ENCODE measurements at regions not wholly inside any gene's neighbourhood (a gene's known extent, or its start where the extent isn't known, plus 50 kb on each side); places are given as distances from the start of the nearest gene placed in this dataset.

- Histone ChIP-seq H3K4me3 (replicated peaks in 1 of 3; ENCODE audit: low read depth in 2 of 3, low read length in 3 of 3) (no peak overlapping the region), H4K20me1 (ENCODE audit: insufficient read depth, low read length) (no peaks in the 10 kb centered on the region), H3K4me2 (replicated peaks; ENCODE audit: extremely low read depth, low read length, poor library complexity, severe bottlenecking) (no peak overlapping the region), H3K9me3 (replicated peaks in 1 of 2; ENCODE audit: control insufficient read depth in 1 of 2, insufficient read depth in 1 of 2, low read length in 2 of 2) (no peaks in the 10 kb centered on the region), H3K36me3 (replicated peaks in 1 of 2; ENCODE audit: control insufficient read depth in 1 of 2, insufficient read depth in 2 of 2, low read length in 2 of 2) (no peaks in the 10 kb centered on the region), H3K4me1 (ENCODE audit: control insufficient read depth in 1 of 2, insufficient read depth in 2 of 2, low read length in 2 of 2) (no peaks in the 10 kb centered on the region), H3K27ac (ENCODE audit: low read depth in 1 of 2, low read length in 2 of 2) (no peak overlapping the region), H2AFZ (ENCODE audit: insufficient read depth, low read depth, low read length, poor library complexity, severe bottlenecking) (no peak overlapping the region), H3K27me3 (ENCODE audit: control insufficient read depth in 2 of 2, insufficient read depth in 2 of 2, low read length in 2 of 2) (no peaks in the 10 kb centered on the region), H3K79me2 (ENCODE audit: insufficient read depth, low read length) (no peaks in the 10 kb centered on the region), H3K9ac (ENCODE audit: insufficient read depth, low read length, poor library complexity, severe bottlenecking) (no peak overlapping the region)
- H3K27ac Mint-ChIP-seq, result no peak overlapping the region
- H3K27me3 Mint-ChIP-seq (ENCODE audit: low read depth in 3 of 3), result peaks cover 4 to 9% (median 8%) of the 10 kb centered on the region in 3 donors
- no peak for DNase-seq
- TF ChIP-seq CTCF (IDR thresholded peaks at IDR 0.05), result no peak
- intact Hi-C loops (cut with micrococcal nuclease), result no loop called here
- peaks cover 0 to 6% (median 0%) of the 10 kb centered on the region in 7 donors for H3K9me3 Mint-ChIP-seq
- H3K4me3 Mint-ChIP-seq, result no peak overlapping the region
- H3K4me1 Mint-ChIP-seq, result no peaks in the 10 kb centered on the region
- H3K36me3 Mint-ChIP-seq, result no peaks in the 10 kb centered on the region
- WGBS (ENCODE audit: insufficient coverage), result 83% methylated on average over 9 of the region's 9 CpGs
These were observed 604.9 kb downstream of the BUD13 start for GRCh38 chr11:116167706-116168458.

- no peaks in the 10 kb centered on the region for H3K4me1 ChIP-seq (ENCODE audit: control insufficient read depth in 1 of 2, insufficient read depth in 2 of 2, low read length in 2 of 2)
- no peak for TF ChIP-seq CTCF (IDR thresholded peaks at IDR 0.05)
- DNase-seq, result no peak
- H3K27ac ChIP-seq (ENCODE audit: low read depth in 1 of 2, low read length in 2 of 2), result no peak overlapping the region
- no peaks in the 10 kb centered on the region for H4K20me1 ChIP-seq (ENCODE audit: insufficient read depth, low read length)
- H3K36me3 ChIP-seq (replicated peaks in 1 of 2; ENCODE audit: control insufficient read depth in 1 of 2, insufficient read depth in 2 of 2, low read length in 2 of 2), result no peaks in the 10 kb centered on the region
- H3K27me3 Mint-ChIP-seq (ENCODE audit: low read depth in 3 of 3), result peaks cover 4 to 13% (median 8%) of the 10 kb centered on the region in 3 donors
- peak overlapping the region in 1 of 7 donors; percentile 38 for H3K27ac Mint-ChIP-seq
- WGBS (ENCODE audit: insufficient coverage), result 90% methylated on average over 8 of the region's 9 CpGs
- intact Hi-C loops (cut with micrococcal nuclease), result no loop called here
- no peaks in the 10 kb centered on the region for H3K27me3 ChIP-seq (ENCODE audit: control insufficient read depth in 2 of 2, insufficient read depth in 2 of 2, low read length in 2 of 2)
- H3K9ac ChIP-seq (ENCODE audit: insufficient read depth, low read length, poor library complexity, severe bottlenecking), result no peak overlapping the region
- H3K4me1 Mint-ChIP-seq, result no peaks in the 10 kb centered on the region
- no peak overlapping the region for H3K4me2 ChIP-seq (replicated peaks; ENCODE audit: extremely low read depth, low read length, poor library complexity, severe bottlenecking)
- no peaks in the 10 kb centered on the region for H3K9me3 ChIP-seq (replicated peaks in 1 of 2; ENCODE audit: control insufficient read depth in 1 of 2, insufficient read depth in 1 of 2, low read length in 2 of 2)
- H3K79me2 ChIP-seq (ENCODE audit: insufficient read depth, low read length), result no peaks in the 10 kb centered on the region
- peaks cover 0 to 6% (median 0%) of the 10 kb centered on the region in 7 donors for H3K9me3 Mint-ChIP-seq
- H2AFZ ChIP-seq (ENCODE audit: insufficient read depth, low read depth, low read length, poor library complexity, severe bottlenecking), result no peak overlapping the region
- no peaks in the 10 kb centered on the region for H3K36me3 Mint-ChIP-seq
- no peak overlapping the region for H3K4me3 ChIP-seq (replicated peaks in 1 of 3; ENCODE audit: low read depth in 2 of 3, low read length in 3 of 3)
- H3K4me3 Mint-ChIP-seq, result no peak overlapping the region
These were observed 606.0 kb downstream of the BUD13 start for GRCh38 chr11:116166573-116167465.

Data from CD14-positive monocyte (primary cell).